Hepatocyte (in vitro differentiated cells): ENCODE measurements at regions not wholly inside any gene's neighbourhood (a gene's known extent, or its start where the extent isn't known, plus 50 kb on each side); places are given as distances from the start of the nearest gene placed in this dataset.

ENCODE experiments used
- CTCF ChIP-seq: fragments of 200-600 bp; sonication (generic); IDR thresholded peaks from 2 replicates; pipeline ENCODE4 v1.5.1; 2016; ENCODE audit warnings: antibody characterized with exemption, mild to moderate bottlenecking; ENCODE audit not compliant: poor library complexity
- EZH2 ChIP-seq: fragments of 200-600 bp; sonication (generic); IDR thresholded peaks from 2 replicates; pipeline ENCODE4 v1.6.1; 2016; ENCODE audit warnings: antibody characterized with exemption, mild to moderate bottlenecking, borderline replicate concordance

GRCh38 chr2:160561551-160562295 lies 68.1 kb upstream of the RBMS1 start:
- TF ChIP-seq CTCF (no peak), EZH2 (no peak)
